Kidney epithelial cell (primary cell): ENCODE measurements at regions not wholly inside any gene's neighbourhood (a gene's known extent, or its start where the extent isn't known, plus 50 kb on each side); places are given as distances from the start of the nearest gene placed in this dataset.

Source experiments
- DNase-seq: peaks from one replicate; pipeline ENCODE4 v3.0.0-alpha.2; 2010; ENCODE audit warnings: low read depth
- H3K27me3 ChIP-seq: 2 replicates; pipeline ENCODE4 v1.6.0; 2011; ENCODE audit warnings: low read length; ENCODE audit not compliant: control insufficient read depth, insufficient read depth
- H3K36me3 ChIP-seq: 2 replicates; pipeline ENCODE4 v1.5.1; 2011; ENCODE audit warnings: low read length; ENCODE audit not compliant: control insufficient read depth, insufficient read depth
- H3K4me3 ChIP-seq: 2 replicates; pipeline ENCODE4 v1.5.1; 2011; ENCODE audit warnings: low read depth, mild to moderate bottlenecking, control low read depth, low read length
- TF ChIP-seq, protein P1 (sequence below): IDR thresholded peaks from 2 replicates; pipeline ENCODE4 v1.5.1; 2011; ENCODE audit warnings: mild to moderate bottlenecking, moderate library complexity, low read length, control low read depth, inconsistent platforms; ENCODE audit not compliant: insufficient read depth, poor library complexity, severe bottlenecking

DNA sequence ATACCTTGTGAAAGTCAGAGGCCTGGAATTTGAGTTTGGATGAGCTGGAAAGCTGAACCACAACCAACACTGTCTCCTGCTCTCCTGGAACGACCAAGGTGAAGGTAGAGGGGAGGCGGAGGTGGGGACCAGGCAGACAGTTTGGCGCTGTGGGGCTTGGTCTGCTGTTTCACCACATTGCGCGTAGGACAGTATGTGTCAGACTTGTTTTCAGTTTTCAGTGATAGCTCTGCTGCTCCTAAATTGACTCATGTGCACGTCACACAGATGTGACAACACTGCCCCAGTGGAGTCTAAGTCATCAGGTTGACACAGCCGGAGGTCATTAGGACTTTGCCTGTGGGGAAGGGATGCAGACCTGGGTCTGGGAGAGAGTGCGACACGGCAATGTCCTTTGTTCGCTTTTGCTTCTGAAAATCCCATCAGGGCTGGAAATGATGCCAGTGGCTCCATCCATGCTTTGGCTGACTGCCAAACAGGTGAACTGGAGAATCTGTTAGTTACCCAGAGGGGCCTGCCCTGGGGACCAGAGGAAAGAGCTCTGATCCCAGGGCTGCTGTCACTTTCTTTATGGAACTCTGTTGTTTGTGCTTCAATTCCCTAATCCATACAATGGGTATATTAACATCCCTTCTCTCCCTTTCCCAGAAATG, 255.5 kb downstream of the CDC5L start:
- TF ChIP-seq, protein P1, sequence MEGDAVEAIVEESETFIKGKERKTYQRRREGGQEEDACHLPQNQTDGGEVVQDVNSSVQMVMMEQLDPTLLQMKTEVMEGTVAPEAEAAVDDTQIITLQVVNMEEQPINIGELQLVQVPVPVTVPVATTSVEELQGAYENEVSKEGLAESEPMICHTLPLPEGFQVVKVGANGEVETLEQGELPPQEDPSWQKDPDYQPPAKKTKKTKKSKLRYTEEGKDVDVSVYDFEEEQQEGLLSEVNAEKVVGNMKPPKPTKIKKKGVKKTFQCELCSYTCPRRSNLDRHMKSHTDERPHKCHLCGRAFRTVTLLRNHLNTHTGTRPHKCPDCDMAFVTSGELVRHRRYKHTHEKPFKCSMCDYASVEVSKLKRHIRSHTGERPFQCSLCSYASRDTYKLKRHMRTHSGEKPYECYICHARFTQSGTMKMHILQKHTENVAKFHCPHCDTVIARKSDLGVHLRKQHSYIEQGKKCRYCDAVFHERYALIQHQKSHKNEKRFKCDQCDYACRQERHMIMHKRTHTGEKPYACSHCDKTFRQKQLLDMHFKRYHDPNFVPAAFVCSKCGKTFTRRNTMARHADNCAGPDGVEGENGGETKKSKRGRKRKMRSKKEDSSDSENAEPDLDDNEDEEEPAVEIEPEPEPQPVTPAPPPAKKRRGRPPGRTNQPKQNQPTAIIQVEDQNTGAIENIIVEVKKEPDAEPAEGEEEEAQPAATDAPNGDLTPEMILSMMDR, result no peak
- Histone ChIP-seq H3K27me3 (no peaks in the 10 kb centered on the region), H3K36me3 (no peaks in the 10 kb centered on the region), H3K4me3 (no peak overlapping the region)
- no peak for DNase-seq

DNA sequence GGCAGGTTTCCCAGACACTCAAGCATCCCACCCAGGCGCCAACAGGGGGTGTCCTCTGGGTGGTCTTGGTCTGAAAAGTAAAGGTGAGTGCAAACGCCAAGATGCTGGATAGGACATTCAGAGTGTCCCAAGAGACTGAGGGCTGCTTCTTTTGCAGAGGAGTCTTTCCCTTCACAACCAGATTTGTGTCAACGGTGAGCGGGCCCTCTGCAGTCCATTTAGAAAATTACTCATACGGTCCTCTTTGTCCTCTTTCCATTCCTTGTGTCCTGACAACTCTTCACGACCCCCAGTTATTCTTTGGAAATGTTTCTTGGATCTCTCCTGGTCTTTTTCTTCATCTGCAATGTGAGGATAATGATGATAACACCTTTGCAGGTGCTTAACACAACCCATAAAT, 257.8 kb downstream of the CDC5L start:
- Histone ChIP-seq H3K27me3 (no peaks in the 10 kb centered on the region), H3K36me3 (no peaks in the 10 kb centered on the region), H3K4me3 (no peak overlapping the region)
- TF ChIP-seq, protein P1, result no peak
- DNase-seq, result no peak

DNA sequence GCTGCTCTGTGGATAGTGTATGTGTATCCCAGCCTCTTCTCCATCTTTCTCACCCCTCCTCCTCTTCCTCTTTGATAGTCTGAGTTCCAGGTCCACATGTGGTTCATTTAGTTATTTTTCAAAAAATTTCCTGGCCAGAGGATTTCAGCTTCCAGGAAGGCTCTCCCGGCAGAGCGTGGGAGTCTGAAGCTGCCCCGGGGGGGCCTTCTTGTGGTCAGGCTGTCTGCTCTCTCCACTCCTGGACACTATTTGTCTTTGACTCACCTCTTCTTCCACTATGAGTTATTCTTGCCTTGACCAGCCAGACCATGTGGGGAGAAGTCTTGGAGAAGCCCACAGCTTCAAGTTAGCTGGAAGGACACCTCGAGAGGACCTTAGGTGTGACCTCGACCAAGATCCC, 258.8 kb downstream of the CDC5L start:
- H3K36me3 ChIP-seq, result no peaks in the 10 kb centered on the region
- no peak for DNase-seq
- TF ChIP-seq, protein P1, result no peak
- H3K27me3 ChIP-seq, result no peaks in the 10 kb centered on the region
- no peak overlapping the region for H3K4me3 ChIP-seq

DNA sequence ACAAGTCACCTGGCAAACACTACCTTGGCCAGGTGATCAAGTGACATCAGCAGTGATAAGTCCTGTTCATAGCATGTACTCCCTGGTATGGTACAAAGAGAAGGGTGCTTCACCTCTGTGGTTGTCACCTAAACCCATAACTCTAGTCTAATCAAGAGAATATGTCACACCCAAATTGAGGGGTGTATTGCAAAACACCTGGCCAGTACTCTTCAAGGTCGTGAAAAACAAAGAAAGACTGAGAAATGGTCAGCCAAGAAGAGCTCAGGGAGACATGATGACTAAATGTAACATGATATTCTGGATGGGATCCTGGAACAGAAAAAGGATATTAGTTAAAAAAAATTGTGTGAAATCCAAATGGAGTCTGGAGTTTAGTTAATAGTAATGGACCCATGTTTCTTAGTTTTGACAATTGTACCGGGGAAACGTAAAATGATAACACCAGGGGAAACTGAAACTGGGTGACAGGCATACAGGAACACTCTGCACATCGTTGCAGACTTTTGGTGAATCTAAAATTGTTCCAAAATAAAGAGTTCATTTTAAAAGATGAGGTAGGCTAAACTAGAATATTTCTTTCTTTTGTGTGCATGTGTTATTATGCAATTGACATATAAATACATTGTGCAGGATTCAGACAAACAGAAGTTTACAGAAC, 262.0 kb downstream of the CDC5L start:
- no peak for DNase-seq
- no peaks in the 10 kb centered on the region for H3K36me3 ChIP-seq
- no peaks in the 10 kb centered on the region for H3K27me3 ChIP-seq
- TF ChIP-seq, protein P1, result no peak
- H3K4me3 ChIP-seq, result no peak overlapping the region

DNA sequence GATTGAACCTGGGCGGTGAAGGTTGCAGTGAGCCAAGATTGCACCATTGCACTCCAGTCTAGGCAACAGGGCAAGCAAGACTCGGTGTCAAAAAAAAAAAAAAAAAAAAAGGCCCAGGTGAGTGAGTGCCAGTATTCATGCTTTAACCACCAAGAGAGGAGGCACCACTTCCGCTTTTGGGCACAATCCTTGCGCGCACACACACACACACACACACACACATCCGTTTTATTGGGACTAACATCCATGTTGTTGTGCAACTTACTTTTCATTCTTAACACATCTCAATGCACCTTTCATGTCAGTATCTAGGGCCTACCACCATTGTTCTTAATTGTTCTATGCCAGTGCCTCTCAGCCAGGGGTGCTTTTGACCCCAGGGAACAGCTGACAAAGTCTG, 263.0 kb downstream of the CDC5L start:
- Histone ChIP-seq H3K4me3 (no peak overlapping the region), H3K27me3 (no peaks in the 10 kb centered on the region), H3K36me3 (no peaks in the 10 kb centered on the region)
- TF ChIP-seq, protein P1, result no peak
- DNase-seq, result no peak

DNA sequence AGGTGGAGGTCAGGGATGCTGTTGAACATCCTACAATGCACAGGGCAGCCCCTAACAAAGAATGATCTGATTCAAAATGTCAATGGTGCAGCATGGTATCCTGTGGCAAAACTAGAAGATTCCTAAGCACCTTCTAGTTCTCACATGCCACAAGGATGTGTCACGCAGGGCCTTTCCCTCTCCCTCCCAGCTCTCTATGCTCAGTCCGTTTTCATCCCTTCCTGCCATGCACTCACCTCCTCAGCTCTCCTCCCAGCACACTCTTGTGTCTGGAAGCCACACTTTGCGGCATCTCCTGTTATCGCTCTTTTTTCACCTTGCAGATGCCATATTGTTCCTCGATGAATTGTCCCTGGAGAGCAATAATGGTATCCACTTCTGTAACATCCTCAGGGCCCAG, 263.4 kb downstream of the CDC5L start:
- TF ChIP-seq, protein P1, result no peak
- H3K27me3 ChIP-seq, result no peaks in the 10 kb centered on the region
- DNase-seq, result no peak
- H3K36me3 ChIP-seq, result no peaks in the 10 kb centered on the region
- H3K4me3 ChIP-seq, result no peak overlapping the region
